ENCODE measurements at regions not wholly inside any gene's neighbourhood (a gene's known extent, or its start where the extent isn't known, plus 50 kb on each side); places are given as distances from the start of the nearest gene placed in this dataset.
A peak's percentile ranks its signal among the peaks of the same experiment; 100 is the strongest.

GRCh38 chr22:48188231-48188721 is 1425.8 kb downstream of the TBC1D22A start:
- no peak for ATAC-seq
- DNase-seq, result peak; percentile 15
- Histone ChIP-seq H3F3A (ENCODE audit: low read length, unreplicated experiment) (no peaks in the 10 kb centered on the region), H3K4me1 (ENCODE audit: insufficient read depth, low read length) (peaks cover 5% of the 10 kb centered on the region; the same call in 1 of the 2 replicates), H3K9me3 (ENCODE audit: low read length) (no peaks in the 10 kb centered on the region), H4K20me1 (ENCODE audit: low read length) (no peaks in the 10 kb centered on the region), H3K27ac (ENCODE audit: low read length) (no peak overlapping the region), H3K4me2 (ENCODE audit: low read length) (no peak overlapping the region), H3K27me3 (ENCODE audit: low read length) (no peaks in the 10 kb centered on the region), H3K9ac (ENCODE audit: low read length) (no peak overlapping the region), H3K79me2 (ENCODE audit: low read length) (no peaks in the 10 kb centered on the region), H3K9me2 (replicated peaks; ENCODE audit: low read length) (no peaks in the 10 kb centered on the region), H2AFZ (ENCODE audit: low read length) (no peak overlapping the region), H3K4me3 (ENCODE audit: low read length) (no peak overlapping the region), H3K36me3 (ENCODE audit: low read depth, low read length) (no peaks in the 10 kb centered on the region)
- POLR2A ChIA-PET (ENCODE audit: unreplicated experiment), result no interaction called here
- intact Hi-C loops (cut with micrococcal nuclease), result no loop called here
- no peak for TF ChIP-seq CTCF (conservative IDR thresholded peaks at IDR 0.05; ENCODE audit: low read depth, low read length)
- TF ChIP-seq EZH2phosphoT487 (IDR thresholded peaks at IDR 0.05; ENCODE audit: borderline replicate concordance, low read length), result no peak
- TF ChIP-seq EZH2 (IDR thresholded peaks at IDR 0.05; ENCODE audit: low read length, unreplicated experiment), result no peak
- CTCF ChIA-PET, result no interaction called here
- BruUV-seq (replicated peaks), result no TSS peak

GRCh38 chr22:48187356-48187755 is 1424.9 kb downstream of the TBC1D22A start:
- H3K79me2 ChIP-seq (ENCODE audit: low read length), result no peaks in the 10 kb centered on the region
- H4K20me1 ChIP-seq (ENCODE audit: low read length), result no peaks in the 10 kb centered on the region
- no peaks in the 10 kb centered on the region for H3K4me1 ChIP-seq (ENCODE audit: insufficient read depth, low read length)
- H3K27ac ChIP-seq (ENCODE audit: low read length), result no peak overlapping the region
- no peaks in the 10 kb centered on the region for H3F3A ChIP-seq (ENCODE audit: low read length, unreplicated experiment)
- no peaks in the 10 kb centered on the region for H3K36me3 ChIP-seq (ENCODE audit: low read depth, low read length)
- no peak overlapping the region for H3K9ac ChIP-seq (ENCODE audit: low read length)
- ChIA-PET CTCF (no interaction called here), POLR2A (ENCODE audit: unreplicated experiment) (no interaction called here)
- ATAC-seq (no peak), DNase-seq (no peak)
- no peaks in the 10 kb centered on the region for H3K27me3 ChIP-seq (ENCODE audit: low read length)
- no peak for TF ChIP-seq CTCF (conservative IDR thresholded peaks at IDR 0.05; ENCODE audit: low read depth, low read length)
- H3K4me3 ChIP-seq (ENCODE audit: low read length), result no peak overlapping the region
- no peaks in the 10 kb centered on the region for H3K9me2 ChIP-seq (replicated peaks; ENCODE audit: low read length)
- no peak overlapping the region for H3K4me2 ChIP-seq (ENCODE audit: low read length)
- intact Hi-C loops (cut with micrococcal nuclease), result no loop called here
- no peak overlapping the region for H2AFZ ChIP-seq (ENCODE audit: low read length)
- H3K9me3 ChIP-seq (ENCODE audit: low read length), result no peaks in the 10 kb centered on the region
- BruUV-seq (replicated peaks), result no TSS peak

DNA sequence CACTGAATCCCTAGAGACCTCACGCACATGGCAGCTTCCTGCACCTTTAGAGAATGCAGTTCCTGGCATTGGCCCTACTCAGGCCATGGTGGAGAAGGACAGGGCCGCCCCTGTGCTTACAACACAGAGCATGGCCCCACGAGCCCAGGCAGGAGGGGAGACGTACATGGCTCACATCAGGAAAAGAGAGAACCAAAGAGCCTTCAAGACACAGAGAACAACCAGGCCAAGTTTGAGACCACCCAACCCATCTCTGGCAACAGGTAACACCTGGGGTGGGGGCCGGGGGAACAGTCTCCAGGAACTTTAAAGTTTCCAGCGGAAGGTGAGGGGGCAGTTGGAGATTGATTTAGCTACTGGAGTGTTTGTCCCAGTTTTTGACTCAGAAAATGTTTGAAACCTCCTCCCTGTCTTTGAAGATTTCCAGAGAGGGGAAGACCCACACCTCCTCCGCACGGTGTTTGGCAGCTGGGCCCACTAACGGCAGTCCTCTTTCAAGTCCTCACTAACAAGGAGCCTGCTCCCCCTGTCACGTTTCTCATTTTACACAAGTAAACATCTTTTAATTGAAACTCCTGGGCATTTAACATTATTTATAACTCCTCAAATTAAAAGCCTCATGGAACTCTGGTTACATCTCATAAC is 1423.8 kb downstream of the TBC1D22A start:
- Histone ChIP-seq H3K9ac (ENCODE audit: low read length) (no peak overlapping the region), H3K27me3 (ENCODE audit: low read length) (no peaks in the 10 kb centered on the region), H3F3A (ENCODE audit: low read length, unreplicated experiment) (no peaks in the 10 kb centered on the region), H3K79me2 (ENCODE audit: low read length) (no peaks in the 10 kb centered on the region), H3K9me2 (replicated peaks; ENCODE audit: low read length) (no peaks in the 10 kb centered on the region), H3K27ac (ENCODE audit: low read length) (no peak overlapping the region), H3K4me1 (ENCODE audit: insufficient read depth, low read length) (no peaks in the 10 kb centered on the region), H3K36me3 (ENCODE audit: low read depth, low read length) (no peaks in the 10 kb centered on the region), H3K9me3 (ENCODE audit: low read length) (no peaks in the 10 kb centered on the region), H3K4me3 (ENCODE audit: low read length) (no peak overlapping the region), H3K4me2 (ENCODE audit: low read length) (no peak overlapping the region), H4K20me1 (ENCODE audit: low read length) (no peaks in the 10 kb centered on the region), H2AFZ (ENCODE audit: low read length) (no peak overlapping the region)
- DNase-seq (no peak), ATAC-seq (no peak)
- BruUV-seq (replicated peaks), result no TSS peak
- TF ChIP-seq CTCF (conservative IDR thresholded peaks at IDR 0.05; ENCODE audit: low read depth, low read length) (no peak), EZH2 (IDR thresholded peaks at IDR 0.05; ENCODE audit: low read length, unreplicated experiment) (no peak)
- ChIA-PET CTCF (no interaction called here), POLR2A (ENCODE audit: unreplicated experiment) (no interaction called here)
- intact Hi-C loops (cut with micrococcal nuclease), result no loop called here

Measured in PC-3 (cell line).